BJ (cell line): ENCODE measurements at regions not wholly inside any gene's neighbourhood (a gene's known extent, or its start where the extent isn't known, plus 50 kb on each side); places are given as distances from the start of the nearest gene placed in this dataset.

Experiments used
- CTCF ChIA-PET: fragments of 350-600 bp; formaldehyde crosslinking; extraction: SDS; loops from one replicate; lab custom pipeline; 2021; ENCODE audit warnings: antibody characterized with exemption, inconsistent platforms; lab: Yijun Ruan, JAX
- POLR2A ChIA-PET: fragments of 300-600 bp; sonication (Branson Sonifier 250); formaldehyde crosslinking; extraction: SDS; loops from one replicate; lab custom pipeline; 2021; ENCODE audit warnings: antibody characterized with exemption; lab: Charles Lee
- DNase-seq: peaks from one replicate; pipeline ENCODE4 v3.0.0-alpha.2; 2011; ENCODE audit warnings: low read depth
- H3K27me3 ChIP-seq: 2 replicates; pipeline ENCODE4 v1.6.0; 2011; ENCODE audit warnings: low read length; ENCODE audit not compliant: control insufficient read depth, insufficient read depth
- H3K36me3 ChIP-seq: 2 replicates; pipeline ENCODE4 v1.5.1; 2011; ENCODE audit warnings: low read length; ENCODE audit not compliant: control insufficient read depth, insufficient read depth
- H3K4me3 ChIP-seq: 2 replicates; pipeline ENCODE4 v1.5.1; 2011; ENCODE audit warnings: low read depth, mild to moderate bottlenecking, control low read depth, low read length
- TF ChIP-seq, protein P1 (sequence below): IDR thresholded peaks from 2 replicates; pipeline ENCODE4 v1.5.1; 2011; ENCODE audit warnings: low read depth, mild to moderate bottlenecking, control low read depth, inconsistent platforms, low read length, moderate library complexity; ENCODE audit not compliant: insufficient read depth

GRCh38 chr2:16223841-16224177, 283.5 kb downstream of the MYCN start:
- Histone ChIP-seq H3K4me3 (no peak overlapping the region), H3K27me3 (no peaks in the 10 kb centered on the region), H3K36me3 (no peaks in the 10 kb centered on the region)
- DNase-seq, result no peak
- TF ChIP-seq, protein P1, sequence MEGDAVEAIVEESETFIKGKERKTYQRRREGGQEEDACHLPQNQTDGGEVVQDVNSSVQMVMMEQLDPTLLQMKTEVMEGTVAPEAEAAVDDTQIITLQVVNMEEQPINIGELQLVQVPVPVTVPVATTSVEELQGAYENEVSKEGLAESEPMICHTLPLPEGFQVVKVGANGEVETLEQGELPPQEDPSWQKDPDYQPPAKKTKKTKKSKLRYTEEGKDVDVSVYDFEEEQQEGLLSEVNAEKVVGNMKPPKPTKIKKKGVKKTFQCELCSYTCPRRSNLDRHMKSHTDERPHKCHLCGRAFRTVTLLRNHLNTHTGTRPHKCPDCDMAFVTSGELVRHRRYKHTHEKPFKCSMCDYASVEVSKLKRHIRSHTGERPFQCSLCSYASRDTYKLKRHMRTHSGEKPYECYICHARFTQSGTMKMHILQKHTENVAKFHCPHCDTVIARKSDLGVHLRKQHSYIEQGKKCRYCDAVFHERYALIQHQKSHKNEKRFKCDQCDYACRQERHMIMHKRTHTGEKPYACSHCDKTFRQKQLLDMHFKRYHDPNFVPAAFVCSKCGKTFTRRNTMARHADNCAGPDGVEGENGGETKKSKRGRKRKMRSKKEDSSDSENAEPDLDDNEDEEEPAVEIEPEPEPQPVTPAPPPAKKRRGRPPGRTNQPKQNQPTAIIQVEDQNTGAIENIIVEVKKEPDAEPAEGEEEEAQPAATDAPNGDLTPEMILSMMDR, result no peak
- ChIA-PET CTCF (no interaction called here), POLR2A (no interaction called here)

- ChIA-PET CTCF (no interaction called here), POLR2A (no interaction called here)
- no peaks in the 10 kb centered on the region for H3K27me3 ChIP-seq
- DNase-seq, result no peak
- TF ChIP-seq, protein P1, result no peak
- no peaks in the 10 kb centered on the region for H3K36me3 ChIP-seq
- H3K4me3 ChIP-seq, result no peak overlapping the region
Observed at GRCh38 chr2:16223161-16223840, 283.0 kb downstream of the MYCN start.

DNA sequence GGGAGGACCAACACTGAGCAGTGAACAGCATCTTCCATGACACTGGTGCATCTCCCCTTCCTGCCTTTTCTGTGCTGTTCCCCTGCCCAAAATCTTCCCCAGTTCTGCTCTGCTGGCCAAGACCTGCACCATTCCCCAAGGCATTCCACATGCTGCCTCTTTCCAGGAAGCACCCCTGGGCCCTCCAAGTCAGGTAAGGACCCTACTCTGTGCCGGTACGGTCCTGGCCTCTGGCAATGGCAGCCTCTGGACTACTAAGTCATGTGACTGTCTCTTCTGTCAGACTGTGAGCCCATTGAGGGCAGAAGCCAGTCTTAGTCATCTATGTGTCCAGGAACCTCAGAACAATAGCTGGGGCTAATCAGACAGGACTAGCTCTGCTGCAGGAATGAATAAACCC, 282.0 kb downstream of the MYCN start:
- Histone ChIP-seq H3K36me3 (no peaks in the 10 kb centered on the region), H3K4me3 (no peak overlapping the region), H3K27me3 (no peaks in the 10 kb centered on the region)
- ChIA-PET POLR2A (no interaction called here), CTCF (no interaction called here)
- TF ChIP-seq, protein P1, result no peak
- DNase-seq, result no peak

DNA sequence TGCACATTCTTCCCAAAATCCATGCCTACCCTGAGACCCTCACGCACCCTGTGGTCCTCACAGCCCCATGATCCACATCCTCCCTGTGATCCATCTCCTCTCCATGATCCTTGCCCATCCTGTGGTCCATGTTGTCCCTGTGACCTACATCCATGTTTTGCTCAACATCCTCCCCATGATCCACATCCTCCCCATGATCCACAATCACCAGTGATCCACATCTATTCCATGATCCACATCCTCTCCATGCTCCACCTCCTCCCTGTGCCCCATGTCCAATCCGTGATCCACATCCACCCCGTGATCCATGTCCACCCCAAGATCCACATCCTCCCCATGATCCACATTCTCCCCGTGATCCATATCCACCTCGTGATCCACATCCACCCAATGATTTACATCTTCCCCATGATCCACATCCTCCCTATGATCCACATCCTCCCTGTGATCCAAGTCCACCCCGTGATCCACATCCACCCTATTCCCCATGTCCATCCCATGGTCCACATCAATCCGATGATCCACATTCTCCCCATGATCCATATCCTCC, 281.2 kb downstream of the MYCN start:
- H3K36me3 ChIP-seq, result no peaks in the 10 kb centered on the region
- no peaks in the 10 kb centered on the region for H3K27me3 ChIP-seq
- POLR2A ChIA-PET, result no interaction called here
- TF ChIP-seq, protein P1, result no peak
- CTCF ChIA-PET, result no interaction called here
- no peak for DNase-seq
- H3K4me3 ChIP-seq, result no peak overlapping the region

GRCh38 chr2:16219292-16219975, 279.1 kb downstream of the MYCN start:
- POLR2A ChIA-PET, result no interaction called here
- no peak overlapping the region for H3K4me3 ChIP-seq
- H3K27me3 ChIP-seq, result no peaks in the 10 kb centered on the region
- no peaks in the 10 kb centered on the region for H3K36me3 ChIP-seq
- DNase-seq, result no peak
- TF ChIP-seq, protein P1, result no peak
- CTCF ChIA-PET, result no interaction called here
